ENCODE measurements at regions not wholly inside any gene's neighbourhood (a gene's known extent, or its start where the extent isn't known, plus 50 kb on each side); places are given as distances from the start of the nearest gene placed in this dataset.

- intact Hi-C loops (cut with micrococcal nuclease) (no loop called here), in situ Hi-C loops (cut with MboI; ENCODE audit: low sequenced_read_pairs) (no loop called here), dilution Hi-C loops (cut with HindIII; ENCODE audit: low sequenced_read_pairs, unreplicated experiment) (no loop called here)
- Histone ChIP-seq H2BK120ac (ENCODE audit: low read depth, low read length) (no peak overlapping the region), H4K5ac (ENCODE audit: low read depth, low read length) (no peak overlapping the region), H3K79me1 (ENCODE audit: low read depth in 1 of 2, low read length in 2 of 2) (no peaks in the 10 kb centered on the region), H3K36me3 (ENCODE audit: control insufficient read depth, insufficient read depth, low read length) (no peaks in the 10 kb centered on the region), H2AFZ (replicated peaks; ENCODE audit: low read length, poor library complexity) (no peak overlapping the region), H3K9me1 (ENCODE audit: insufficient read depth, low read length) (no peaks in the 10 kb centered on the region), H2AK9ac (replicated peaks; ENCODE audit: low read depth, low read length, poor library complexity) (no peak overlapping the region), H3K9me3 (ENCODE audit: control insufficient read depth, insufficient read depth, low read length) (peaks cover 3% of the 10 kb centered on the region), H4K20me1 (ENCODE audit: insufficient read depth, low read length) (no peaks in the 10 kb centered on the region), H3K9ac (ENCODE audit: low read depth, low read length) (no peak overlapping the region), H2BK20ac (ENCODE audit: low read depth, low read length) (no peak overlapping the region), H2BK5ac (ENCODE audit: low read depth, low read length, poor library complexity, severe bottlenecking) (no peak overlapping the region), H3K56ac (ENCODE audit: extremely low read depth, insufficient read depth, low read length) (no peak overlapping the region), H2AK5ac (ENCODE audit: low read depth, low read length) (no peak overlapping the region), H4K91ac (ENCODE audit: insufficient read depth, low read depth, low read length) (no peak overlapping the region), H3K4me2 (ENCODE audit: low read depth, low read length) (no peak overlapping the region), H3K27ac (ENCODE audit: insufficient read depth, low read length) (no peak overlapping the region), H4K8ac (ENCODE audit: low read depth in 2 of 2, low read length in 2 of 2) (no peak overlapping the region), H2BK15ac (ENCODE audit: low read depth, low read length) (no peak overlapping the region), H3K27me3 (ENCODE audit: control insufficient read depth, insufficient read depth, low read length) (no peaks in the 10 kb centered on the region), H3K4me3 (ENCODE audit: insufficient read depth, low read depth, low read length) (no peak overlapping the region), H3K23ac (ENCODE audit: low read depth, low read length) (no peak overlapping the region), H3K4me1 (ENCODE audit: control insufficient read depth, insufficient read depth, low read length) (no peaks in the 10 kb centered on the region), H3K18ac (ENCODE audit: low read depth, low read length) (no peak overlapping the region), H3K4ac (ENCODE audit: low read depth, low read length) (no peak overlapping the region), H3K14ac (replicated peaks; ENCODE audit: low read depth, low read length) (no peak overlapping the region)
- POLR2A ChIA-PET (ENCODE audit: unreplicated experiment) = no interaction called here
- DNase-seq = no peak
- no peak for ATAC-seq (ENCODE audit: low read depth)
- no peak for TF ChIP-seq MAZ (IDR thresholded peaks at IDR 0.05; ENCODE audit: borderline replicate concordance, low read depth, low read length)
- TF ChIP-seq CTCF (conservative IDR thresholded peaks at IDR 0.05; ENCODE audit: low read depth, low read length) = no peak
- TF ChIP-seq SMC3 (IDR thresholded peaks at IDR 0.05; ENCODE audit: low read depth, low read length) = no peak
- no peak for TF ChIP-seq ELK1 (IDR thresholded peaks at IDR 0.05; ENCODE audit: borderline replicate concordance, low read depth, low read length)
- TF ChIP-seq MXI1 (IDR thresholded peaks at IDR 0.05; ENCODE audit: borderline replicate concordance, low read depth, low read length) = no peak
- no peak for TF ChIP-seq CEBPB (IDR thresholded peaks at IDR 0.05; ENCODE audit: low read depth, low read length)
- no peak for TF ChIP-seq CHD1 (IDR thresholded peaks at IDR 0.05; ENCODE audit: low read depth, low read length)
- no peak for TF ChIP-seq RFX5 (IDR thresholded peaks at IDR 0.05; ENCODE audit: low read depth, low read length)
- no peak for TF ChIP-seq BHLHE40 (IDR thresholded peaks at IDR 0.05; ENCODE audit: low read depth, low read length)
- TF ChIP-seq USF2 (IDR thresholded peaks at IDR 0.05; ENCODE audit: low read depth, low read length) = no peak
- no peak for TF ChIP-seq RAD21 (IDR thresholded peaks at IDR 0.05; ENCODE audit: low read length)
- no peak for TF ChIP-seq FOS (IDR thresholded peaks at IDR 0.05; ENCODE audit: low read depth, low read length)
- TF ChIP-seq RCOR1 (IDR thresholded peaks at IDR 0.05; ENCODE audit: insufficient replicate concordance, low read length) = no peak
- no peak for TF ChIP-seq NFE2L2 (IDR thresholded peaks at IDR 0.05; ENCODE audit: low read depth, low read length)
- TF ChIP-seq MAFK (IDR thresholded peaks at IDR 0.05; ENCODE audit: low read depth, low read length) = no peak
- no peak for TF ChIP-seq POLR2A (IDR thresholded peaks at IDR 0.05; ENCODE audit: low read depth, low read length)
- WGBS, 2 experiments (ENCODE audit: extremely low coverage in 2 of 2, insufficient read length in 1 of 2) = no CpG with 5 or more reads among the region's 3 CpGs
- CTCF ChIA-PET = no interaction called here
- BruUV-seq (replicated peaks) = no TSS peak
These were observed 1590.4 kb downstream of the SLITRK1 start for GRCh38 chr13:82291852-82292251.

All from IMR-90 (cell line).